GM03348 (cell line): ENCODE measurements at regions not wholly inside any gene's neighbourhood (a gene's known extent, or its start where the extent isn't known, plus 50 kb on each side); places are given as distances from the start of the nearest gene placed in this dataset.
"Not testable (repeated sequence)": the region's sequence is repeated elsewhere in the genome, so short reads cannot be mapped to it uniquely, and the experiment has no call there.

Experiments used
- DNase-seq: peaks from one replicate; pipeline ENCODE4 v3.0.0; 2012; ENCODE audit warnings: low spot score

- no peak for DNase-seq
These were observed 1249.8 kb downstream of the RAPGEF2 start for GRCh38 chr4:160352637-160353036.

- DNase-seq = no peak
These were observed 1250.7 kb downstream of the RAPGEF2 start for GRCh38 chr4:160353548-160353947.

GRCh38 chr4:160362478-160362877 lies 1259.6 kb downstream of the RAPGEF2 start:
- DNase-seq = no peak

GRCh38 chr4:160364217-160364616 lies 1261.3 kb downstream of the RAPGEF2 start:
- no peak for DNase-seq

- not testable (repeated sequence) for DNase-seq
These were observed 1261.8 kb downstream of the RAPGEF2 start for GRCh38 chr4:160364665-160365064.

- DNase-seq = not testable (repeated sequence)
These were observed 1262.5 kb downstream of the RAPGEF2 start for GRCh38 chr4:160365383-160365782.

- DNase-seq = no peak
These were observed 1267.2 kb downstream of the RAPGEF2 start for GRCh38 chr4:160370046-160370445.

GRCh38 chr4:160371446-160371845 lies 1268.6 kb downstream of the RAPGEF2 start:
- no peak for DNase-seq

- DNase-seq = no peak
These were observed 1269.5 kb downstream of the RAPGEF2 start for GRCh38 chr4:160372390-160372789.

GRCh38 chr4:160373911-160374310 lies 1271.0 kb downstream of the RAPGEF2 start:
- DNase-seq = no peak

GRCh38 chr4:160375772-160376452 lies 1273.0 kb downstream of the RAPGEF2 start:
- DNase-seq = no peak

GRCh38 chr4:160386846-160387245 lies 1284.0 kb downstream of the RAPGEF2 start:
- DNase-seq = no peak

GRCh38 chr4:160399826-160400225 lies 1296.9 kb downstream of the RAPGEF2 start:
- no peak for DNase-seq

GRCh38 chr4:160403081-160403480 lies 1300.2 kb downstream of the RAPGEF2 start:
- no peak for DNase-seq

- no peak for DNase-seq
These were observed 1303.5 kb downstream of the RAPGEF2 start for GRCh38 chr4:160406263-160406825.

- no peak for DNase-seq
These were observed 1311.6 kb downstream of the RAPGEF2 start for GRCh38 chr4:160414496-160414895.

GRCh38 chr4:160423879-160424451 lies 1321.1 kb downstream of the RAPGEF2 start:
- no peak for DNase-seq

GRCh38 chr4:160426233-160426632 lies 1323.4 kb downstream of the RAPGEF2 start:
- DNase-seq = no peak

GRCh38 chr4:160450876-160451275 lies 1348.0 kb downstream of the RAPGEF2 start:
- DNase-seq = no peak

GRCh38 chr4:160481696-160482690 lies 1379.1 kb downstream of the RAPGEF2 start:
- not testable (repeated sequence) for DNase-seq

GRCh38 chr4:160485071-160485687 lies 1382.3 kb downstream of the RAPGEF2 start:
- no peak for DNase-seq

GRCh38 chr4:160492181-160492580 lies 1389.3 kb downstream of the RAPGEF2 start:
- DNase-seq = no peak
